ENCODE measurements at regions not wholly inside any gene's neighbourhood (a gene's known extent, or its start where the extent isn't known, plus 50 kb on each side); places are given as distances from the start of the nearest gene placed in this dataset.
"Not testable (repeated sequence)": the region's sequence is repeated elsewhere in the genome, so short reads cannot be mapped to it uniquely, and the experiment has no call there.

DNA sequence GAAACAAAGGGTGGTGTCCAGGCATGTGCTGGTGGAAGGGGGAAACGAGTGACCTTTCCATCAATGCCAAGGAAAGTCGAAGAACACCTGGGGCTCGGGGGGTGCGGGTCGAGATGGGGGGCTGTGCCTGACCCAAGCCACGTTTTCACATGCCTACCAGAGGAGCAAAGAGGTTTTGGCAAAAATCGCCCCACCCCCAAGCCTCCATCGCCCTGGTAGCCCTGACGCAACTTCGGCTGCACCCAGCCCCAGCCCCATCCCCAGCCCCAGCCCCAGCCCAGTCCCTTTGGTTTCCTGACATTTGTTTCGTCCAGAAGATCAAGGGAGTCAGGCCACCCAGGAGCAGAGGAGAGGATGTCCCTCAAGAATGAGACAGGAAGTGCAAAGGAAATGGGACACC lies 133.8 kb upstream of the ANKRD20A1 start:
- H3K9me3 ChIP-seq (ENCODE audit: control insufficient read depth, insufficient read depth, low read length); H3K9me3 Mint-ChIP-seq; H3K27me3 Mint-ChIP-seq (ENCODE audit: low read depth in 2 of 2); intact Hi-C loops (cut with micrococcal nuclease); ATAC-seq; H3K27ac ChIP-seq (ENCODE audit: low read length); H3K36me3 ChIP-seq (ENCODE audit: control insufficient read depth, insufficient read depth, low read length); H3K4me1 ChIP-seq (ENCODE audit: control insufficient read depth, insufficient read depth, low read length); H3K36me3 Mint-ChIP-seq; H3K4me3 ChIP-seq (ENCODE audit: low read length); H3K4me3 Mint-ChIP-seq; H3K27me3 ChIP-seq (ENCODE audit: control insufficient read depth, insufficient read depth, low read length); H3K4me1 Mint-ChIP-seq; H3K27ac Mint-ChIP-seq: not testable (repeated sequence)
- WGBS (ENCODE audit: insufficient coverage), result 12% methylated on average over 3 of the region's 11 CpGs
- peak in 1 of 2 donors; percentile 16 for DNase-seq

DNA sequence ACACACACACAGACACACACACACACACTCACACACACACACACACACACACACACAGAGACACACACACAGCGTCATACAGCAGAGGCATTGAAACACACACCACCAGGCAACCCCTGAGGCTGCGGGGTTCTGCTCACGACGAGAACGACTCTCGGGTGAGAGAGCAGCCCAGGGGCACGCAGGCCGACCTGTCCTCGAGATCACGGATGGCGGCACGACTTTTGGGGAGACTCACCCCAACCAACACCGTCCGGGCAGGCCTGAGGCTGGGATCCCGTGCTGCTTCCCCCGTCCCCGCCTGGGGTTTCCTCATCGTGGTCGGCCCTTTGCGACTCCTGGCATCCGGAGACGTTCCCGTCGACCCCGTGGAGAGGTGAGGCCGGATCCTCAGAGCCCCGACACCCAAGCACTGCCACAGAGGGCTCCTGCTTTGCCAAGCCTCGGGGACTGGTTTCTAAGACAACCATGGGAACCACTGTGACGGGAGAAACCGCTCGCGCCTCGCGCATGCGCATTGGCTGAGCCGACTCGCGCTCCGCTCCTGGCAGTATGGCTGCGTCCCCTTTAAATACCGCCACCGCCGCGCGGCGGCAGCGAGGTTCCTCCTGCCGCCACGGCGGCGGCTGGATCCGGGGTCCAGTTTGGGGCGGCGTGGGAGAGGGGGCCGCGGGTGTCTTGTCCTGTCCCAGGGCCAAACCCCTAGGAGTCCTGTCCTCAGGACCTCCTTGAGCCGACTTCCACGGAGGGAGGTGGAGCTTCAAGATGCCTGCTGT lies 132.3 kb upstream of the ANKRD20A1 start:
- H3K27me3 Mint-ChIP-seq (ENCODE audit: low read depth in 2 of 2); H3K4me1 ChIP-seq (ENCODE audit: control insufficient read depth, insufficient read depth, low read length); H3K4me3 ChIP-seq (ENCODE audit: low read length); H3K4me1 Mint-ChIP-seq; H3K36me3 Mint-ChIP-seq; H3K27me3 ChIP-seq (ENCODE audit: control insufficient read depth, insufficient read depth, low read length); H3K36me3 ChIP-seq (ENCODE audit: control insufficient read depth, insufficient read depth, low read length); H3K9me3 Mint-ChIP-seq; H3K27ac Mint-ChIP-seq; H3K27ac ChIP-seq (ENCODE audit: low read length); H3K9me3 ChIP-seq (ENCODE audit: control insufficient read depth, insufficient read depth, low read length); intact Hi-C loops (cut with micrococcal nuclease): not testable (repeated sequence)
- DNase-seq, result peak in 1 of 2 donors; percentile 15
- peak; percentile 59 to 68 (median 65) for ATAC-seq
- peak overlapping the region; percentile 37 for H3K4me3 Mint-ChIP-seq
- no CpG with 5 or more reads among the region's 58 CpGs for WGBS (ENCODE audit: insufficient coverage)

DNA sequence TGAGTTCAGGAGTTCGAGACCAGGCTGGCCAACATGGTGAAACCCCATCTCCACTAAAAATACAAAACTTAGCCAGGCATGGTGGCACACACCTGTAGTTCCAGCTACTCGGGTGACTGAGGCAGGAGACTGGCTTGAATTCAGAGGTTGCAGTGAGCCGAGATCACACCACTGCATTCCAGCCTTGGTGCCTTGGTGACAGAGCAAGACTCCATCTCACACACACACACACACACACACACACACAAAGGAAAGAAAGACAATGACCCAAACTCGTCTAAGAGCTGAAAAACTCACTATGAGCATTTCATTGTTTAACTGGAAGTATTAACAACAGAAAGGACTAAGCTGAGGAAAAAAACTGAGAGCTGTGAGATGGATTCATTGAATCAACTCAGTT lies 95.6 kb upstream of the ANKRD20A1 start:
- intact Hi-C loops (cut with micrococcal nuclease); ATAC-seq; H3K27ac ChIP-seq (ENCODE audit: low read length); H3K36me3 Mint-ChIP-seq; H3K27me3 Mint-ChIP-seq (ENCODE audit: low read depth in 2 of 2); H3K9me3 ChIP-seq (ENCODE audit: control insufficient read depth, insufficient read depth, low read length); H3K27ac Mint-ChIP-seq; H3K27me3 ChIP-seq (ENCODE audit: control insufficient read depth, insufficient read depth, low read length); H3K4me1 ChIP-seq (ENCODE audit: control insufficient read depth, insufficient read depth, low read length); H3K4me3 Mint-ChIP-seq; H3K36me3 ChIP-seq (ENCODE audit: control insufficient read depth, insufficient read depth, low read length); H3K4me1 Mint-ChIP-seq; DNase-seq; H3K9me3 Mint-ChIP-seq; H3K4me3 ChIP-seq (ENCODE audit: low read length): not testable (repeated sequence)
- no CpG with 5 or more reads among the region's 4 CpGs for WGBS (ENCODE audit: insufficient coverage)

DNA sequence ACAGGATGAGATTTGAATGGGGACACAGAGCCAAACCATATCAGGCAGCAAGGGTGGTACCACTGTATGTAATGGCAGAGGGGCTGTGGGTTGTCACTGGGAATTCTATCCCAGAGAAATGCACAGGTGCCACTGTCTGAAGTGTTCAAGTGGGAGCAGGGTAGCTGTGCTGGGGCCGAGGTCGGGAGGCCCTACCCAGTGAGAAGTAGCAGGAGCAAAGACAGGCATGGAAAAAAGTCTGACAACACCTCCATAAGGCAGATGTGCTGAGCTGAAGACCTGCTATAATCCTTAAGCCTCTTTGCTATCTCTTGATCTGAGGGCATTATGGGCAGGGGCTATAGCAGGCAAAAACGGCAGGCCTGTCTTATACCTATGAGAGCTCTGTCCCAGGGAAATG lies 86.9 kb upstream of the ANKRD20A1 start:
- DNase-seq; intact Hi-C loops (cut with micrococcal nuclease); ATAC-seq; H3K27me3 ChIP-seq (ENCODE audit: control insufficient read depth, insufficient read depth, low read length); H3K9me3 Mint-ChIP-seq; H3K4me1 Mint-ChIP-seq; H3K27me3 Mint-ChIP-seq (ENCODE audit: low read depth in 2 of 2); H3K4me3 Mint-ChIP-seq; H3K27ac ChIP-seq (ENCODE audit: low read length); H3K36me3 Mint-ChIP-seq; H3K4me3 ChIP-seq (ENCODE audit: low read length); H3K36me3 ChIP-seq (ENCODE audit: control insufficient read depth, insufficient read depth, low read length); H3K4me1 ChIP-seq (ENCODE audit: control insufficient read depth, insufficient read depth, low read length); H3K27ac Mint-ChIP-seq; H3K9me3 ChIP-seq (ENCODE audit: control insufficient read depth, insufficient read depth, low read length): not testable (repeated sequence)
- WGBS (ENCODE audit: insufficient coverage), result 80% methylated on average over 1 of the region's 3 CpGs

DNA sequence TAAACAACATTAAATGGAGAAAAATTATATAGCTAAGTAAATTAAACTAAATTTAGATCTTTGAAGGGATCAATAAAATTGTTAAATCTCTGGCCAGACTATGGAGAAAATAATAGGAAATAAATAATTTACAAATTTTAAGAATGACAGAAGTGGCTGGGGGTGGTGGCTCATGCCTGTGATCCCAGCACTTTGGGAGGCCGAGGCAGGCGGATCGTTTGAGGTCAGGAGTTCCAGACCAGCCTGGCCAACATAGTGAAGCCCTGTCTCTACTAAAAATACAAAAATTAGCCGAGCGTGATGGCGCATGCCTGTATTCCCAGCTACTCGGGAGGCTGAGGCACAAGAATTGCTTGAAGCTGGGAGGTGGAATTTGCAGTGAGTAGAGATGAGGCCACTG lies 58.6 kb upstream of the ANKRD20A1 start:
- DNase-seq, result not testable (repeated sequence)

More for the DNA sequence above, 58.6 kb upstream of the ANKRD20A1 start:
- H3K27me3 ChIP-seq (ENCODE audit: control insufficient read depth, insufficient read depth, low read length); H3K36me3 Mint-ChIP-seq; H3K27ac ChIP-seq (ENCODE audit: low read length); H3K9me3 Mint-ChIP-seq; H3K4me3 Mint-ChIP-seq; H3K4me1 Mint-ChIP-seq; H3K27ac Mint-ChIP-seq; ATAC-seq; H3K4me1 ChIP-seq (ENCODE audit: control insufficient read depth, insufficient read depth, low read length); H3K9me3 ChIP-seq (ENCODE audit: control insufficient read depth, insufficient read depth, low read length); H3K4me3 ChIP-seq (ENCODE audit: low read length); intact Hi-C loops (cut with micrococcal nuclease); H3K27me3 Mint-ChIP-seq (ENCODE audit: low read depth in 2 of 2); H3K36me3 ChIP-seq (ENCODE audit: control insufficient read depth, insufficient read depth, low read length): not testable (repeated sequence)
- no CpG with 5 or more reads among the region's 7 CpGs for WGBS (ENCODE audit: insufficient coverage)

All from natural killer cell (primary cell).